ENCODE measurements at regions not wholly inside any gene's neighbourhood (a gene's known extent, or its start where the extent isn't known, plus 50 kb on each side); places are given as distances from the start of the nearest gene placed in this dataset.
"Not testable (repeated sequence)": the region's sequence is repeated elsewhere in the genome, so short reads cannot be mapped to it uniquely, and the experiment has no call there.

GRCh38 chr17:77558846-77559626, 399.5 kb upstream of the TNRC6C start:
- DNase-seq (ENCODE audit: low read depth), result no peak
- Histone ChIP-seq H3K27me3 (ENCODE audit: control insufficient read depth, insufficient read depth, low read length) (peaks cover 25% of the 10 kb centered on the region), H3K4me3 (ENCODE audit: low read depth, low read length) (no peak overlapping the region), H3K36me3 (ENCODE audit: control insufficient read depth, insufficient read depth, low read length) (no peaks in the 10 kb centered on the region)
- TF ChIP-seq, protein P1, sequence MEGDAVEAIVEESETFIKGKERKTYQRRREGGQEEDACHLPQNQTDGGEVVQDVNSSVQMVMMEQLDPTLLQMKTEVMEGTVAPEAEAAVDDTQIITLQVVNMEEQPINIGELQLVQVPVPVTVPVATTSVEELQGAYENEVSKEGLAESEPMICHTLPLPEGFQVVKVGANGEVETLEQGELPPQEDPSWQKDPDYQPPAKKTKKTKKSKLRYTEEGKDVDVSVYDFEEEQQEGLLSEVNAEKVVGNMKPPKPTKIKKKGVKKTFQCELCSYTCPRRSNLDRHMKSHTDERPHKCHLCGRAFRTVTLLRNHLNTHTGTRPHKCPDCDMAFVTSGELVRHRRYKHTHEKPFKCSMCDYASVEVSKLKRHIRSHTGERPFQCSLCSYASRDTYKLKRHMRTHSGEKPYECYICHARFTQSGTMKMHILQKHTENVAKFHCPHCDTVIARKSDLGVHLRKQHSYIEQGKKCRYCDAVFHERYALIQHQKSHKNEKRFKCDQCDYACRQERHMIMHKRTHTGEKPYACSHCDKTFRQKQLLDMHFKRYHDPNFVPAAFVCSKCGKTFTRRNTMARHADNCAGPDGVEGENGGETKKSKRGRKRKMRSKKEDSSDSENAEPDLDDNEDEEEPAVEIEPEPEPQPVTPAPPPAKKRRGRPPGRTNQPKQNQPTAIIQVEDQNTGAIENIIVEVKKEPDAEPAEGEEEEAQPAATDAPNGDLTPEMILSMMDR (IDR thresholded peaks at IDR 0.05; ENCODE audit: insufficient read depth, low read length, poor library complexity, severe bottlenecking), result no peak

DNA sequence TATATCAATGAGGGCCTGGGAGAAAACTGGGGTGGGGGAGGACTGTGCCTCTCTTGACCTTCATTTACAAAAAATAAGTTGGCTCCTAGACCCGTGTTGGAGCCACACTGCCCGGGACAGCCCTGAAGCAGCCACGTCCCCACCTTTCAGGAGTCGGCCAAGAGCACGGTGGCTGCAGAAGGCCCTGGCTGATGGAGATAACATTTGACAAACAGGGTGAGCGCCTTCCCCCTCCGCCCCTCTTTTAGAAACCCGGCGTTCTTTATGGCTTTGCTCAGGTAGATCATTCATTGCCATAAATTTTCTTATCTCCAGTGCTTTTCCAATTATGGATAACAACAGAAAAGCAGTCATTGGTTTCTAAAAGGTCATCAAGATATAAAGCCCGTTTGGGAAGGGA, 398.1 kb upstream of the TNRC6C start:
- Histone ChIP-seq H3K36me3 (ENCODE audit: control insufficient read depth, insufficient read depth, low read length) (no peaks in the 10 kb centered on the region), H3K4me3 (ENCODE audit: low read depth, low read length) (no peak overlapping the region), H3K27me3 (ENCODE audit: control insufficient read depth, insufficient read depth, low read length) (peaks cover 19% of the 10 kb centered on the region)
- DNase-seq (ENCODE audit: low read depth), result no peak
- TF ChIP-seq, protein P1 (IDR thresholded peaks at IDR 0.05; ENCODE audit: insufficient read depth, low read length, poor library complexity, severe bottlenecking), result no peak

GRCh38 chr17:77560841-77561240, 397.7 kb upstream of the TNRC6C start:
- H3K36me3 ChIP-seq (ENCODE audit: control insufficient read depth, insufficient read depth, low read length), result no peaks in the 10 kb centered on the region
- no peak overlapping the region for H3K4me3 ChIP-seq (ENCODE audit: low read depth, low read length)
- TF ChIP-seq, protein P1 (IDR thresholded peaks at IDR 0.05; ENCODE audit: insufficient read depth, low read length, poor library complexity, severe bottlenecking), result no peak
- no peak for DNase-seq (ENCODE audit: low read depth)
- H3K27me3 ChIP-seq (ENCODE audit: control insufficient read depth, insufficient read depth, low read length), result peaks cover 14% of the 10 kb centered on the region

GRCh38 chr17:77562361-77562760, 396.1 kb upstream of the TNRC6C start:
- H3K4me3 ChIP-seq (ENCODE audit: low read depth, low read length); H3K36me3 ChIP-seq (ENCODE audit: control insufficient read depth, insufficient read depth, low read length); DNase-seq (ENCODE audit: low read depth); H3K27me3 ChIP-seq (ENCODE audit: control insufficient read depth, insufficient read depth, low read length): not testable (repeated sequence)

DNA sequence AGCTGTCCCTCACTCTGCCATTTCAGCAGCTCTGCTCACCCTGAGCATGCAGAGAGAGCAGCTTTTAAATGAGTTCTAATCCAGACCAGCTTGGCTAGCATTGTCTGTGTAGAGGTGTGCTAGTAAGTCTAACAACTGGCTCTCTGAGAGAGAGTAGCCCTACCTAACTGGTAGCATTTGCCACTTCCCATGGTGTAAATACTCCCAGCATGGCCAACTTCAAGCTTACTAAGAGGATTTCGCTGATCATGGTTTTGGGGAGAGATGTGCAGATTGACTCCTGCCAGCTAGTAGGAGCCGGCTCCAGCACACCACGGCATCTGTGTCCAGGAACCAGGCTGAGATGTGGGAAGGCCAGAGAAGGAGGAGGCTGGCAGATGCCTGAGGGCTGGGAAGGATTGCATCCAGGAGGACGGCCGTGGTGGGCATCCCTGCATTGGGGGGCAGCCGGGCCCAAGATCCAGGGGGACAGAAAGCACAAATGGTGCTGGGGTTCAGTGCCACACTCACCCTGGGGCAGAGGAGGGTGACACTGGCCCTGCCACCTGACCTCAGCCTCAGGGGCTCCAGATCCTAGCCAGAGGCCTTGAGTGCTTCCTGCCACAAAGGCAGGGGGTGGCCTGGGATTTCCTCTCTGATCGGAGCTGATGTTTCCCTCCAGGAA, 394.9 kb upstream of the TNRC6C start:
- Histone ChIP-seq H3K27me3 (ENCODE audit: control insufficient read depth, insufficient read depth, low read length) (no peaks in the 10 kb centered on the region), H3K36me3 (ENCODE audit: control insufficient read depth, insufficient read depth, low read length) (no peaks in the 10 kb centered on the region), H3K4me3 (ENCODE audit: low read depth, low read length) (no peak overlapping the region)
- TF ChIP-seq, protein P1 (IDR thresholded peaks at IDR 0.05; ENCODE audit: insufficient read depth, low read length, poor library complexity, severe bottlenecking), result no peak
- no peak for DNase-seq (ENCODE audit: low read depth)

- TF ChIP-seq, protein P1 (IDR thresholded peaks at IDR 0.05; ENCODE audit: insufficient read depth, low read length, poor library complexity, severe bottlenecking), result no peak
Measured at GRCh38 chr17:77564278-77564920, 394.1 kb upstream of the TNRC6C start.

More at GRCh38 chr17:77564278-77564920, 394.1 kb upstream of the TNRC6C start:
- no peaks in the 10 kb centered on the region for H3K36me3 ChIP-seq (ENCODE audit: control insufficient read depth, insufficient read depth, low read length)
- DNase-seq (ENCODE audit: low read depth), result no peak
- no peaks in the 10 kb centered on the region for H3K27me3 ChIP-seq (ENCODE audit: control insufficient read depth, insufficient read depth, low read length)
- H3K4me3 ChIP-seq (ENCODE audit: low read depth, low read length), result no peak overlapping the region
